ENCODE measurements at regions not wholly inside any gene's neighbourhood (a gene's known extent, or its start where the extent isn't known, plus 50 kb on each side); places are given as distances from the start of the nearest gene placed in this dataset.

- TF ChIP-seq POLR2AphosphoS5 (IDR thresholded peaks at IDR 0.05) (no peak), CTCF (IDR thresholded peaks at IDR 0.05; ENCODE audit: poor library complexity, severe bottlenecking) (no peak), EZH2 (IDR thresholded peaks at IDR 0.05; ENCODE audit: borderline replicate concordance, insufficient read depth, low read length, poor library complexity, severe bottlenecking) (no peak), EP300 (conservative IDR thresholded peaks at IDR 0.05; ENCODE audit: poor library complexity, severe bottlenecking) (no peak)
These were observed 134.6 kb upstream of the ANKRD55 start for GRCh38 chr5:56367748-56368147.
